Inflammatory macrophage treated with lipopolysaccharide for 4 hours (primary cell): ENCODE measurements at regions not wholly inside any gene's neighbourhood (a gene's known extent, or its start where the extent isn't known, plus 50 kb on each side); places are given as distances from the start of the nearest gene placed in this dataset.

Experiments
- DNase-seq: peaks from one replicate; pipeline ENCODE4 v3.0.0-alpha.2; 2020

DNA sequence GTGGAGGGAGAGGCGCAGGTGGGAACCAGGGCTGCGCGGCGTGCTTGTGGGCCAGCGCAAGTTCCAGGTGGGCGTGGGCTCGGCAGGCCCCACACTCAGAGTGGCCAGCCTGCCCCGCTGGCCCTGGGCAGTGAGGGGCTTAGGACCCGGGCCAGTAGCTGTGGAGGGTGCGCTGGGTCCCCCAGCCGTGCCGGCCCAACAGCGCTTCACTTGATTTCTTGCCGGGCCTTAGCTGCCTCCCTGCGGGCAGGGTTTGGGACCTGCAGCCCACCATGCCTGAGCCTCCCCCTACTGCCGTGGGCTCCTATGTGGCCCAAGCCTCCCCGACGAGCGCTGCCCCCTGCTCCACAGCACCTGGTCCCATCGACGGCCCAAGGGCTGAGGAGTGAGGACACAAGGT is 1636.9 kb upstream of the SLC39A10 start:
- DNase-seq, result no peak

DNA sequence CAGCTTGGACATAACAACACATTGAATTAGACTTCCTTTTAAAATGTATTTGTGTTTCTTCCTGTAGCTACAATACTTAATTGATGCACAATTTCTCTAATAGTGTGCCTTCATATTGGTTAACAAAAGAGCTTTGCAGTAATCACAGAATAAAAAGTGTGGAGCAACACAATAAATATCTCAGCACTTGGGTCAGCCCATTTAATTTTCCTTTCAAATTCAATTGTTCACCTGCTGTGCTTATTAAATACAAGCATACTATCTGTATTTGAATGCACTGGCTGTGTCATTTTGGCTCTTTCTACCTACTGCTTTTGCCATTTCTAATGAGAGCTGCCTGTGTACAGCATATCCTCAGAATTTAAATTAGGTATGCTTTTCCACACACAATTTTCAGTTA is 1641.3 kb upstream of the SLC39A10 start:
- DNase-seq, result no peak

DNA sequence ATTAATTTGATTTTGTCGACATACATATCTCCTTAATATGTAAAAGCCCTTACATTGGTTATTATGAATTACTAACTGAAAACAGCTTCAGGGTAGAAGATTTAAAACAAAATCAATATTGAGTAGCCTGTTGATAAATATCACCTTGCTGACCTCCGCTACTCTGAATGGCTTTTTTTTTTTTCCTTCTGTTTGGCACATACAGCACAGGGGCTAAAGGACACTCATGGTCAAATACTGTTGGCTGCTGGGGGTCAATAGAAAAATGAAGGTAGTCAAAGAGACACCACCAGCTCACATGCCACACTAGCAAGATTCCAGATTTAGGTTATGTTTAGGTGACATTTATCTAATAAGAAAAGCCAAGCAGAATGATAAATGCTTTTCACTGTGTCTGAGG is 1642.4 kb upstream of the SLC39A10 start:
- no peak for DNase-seq

DNA sequence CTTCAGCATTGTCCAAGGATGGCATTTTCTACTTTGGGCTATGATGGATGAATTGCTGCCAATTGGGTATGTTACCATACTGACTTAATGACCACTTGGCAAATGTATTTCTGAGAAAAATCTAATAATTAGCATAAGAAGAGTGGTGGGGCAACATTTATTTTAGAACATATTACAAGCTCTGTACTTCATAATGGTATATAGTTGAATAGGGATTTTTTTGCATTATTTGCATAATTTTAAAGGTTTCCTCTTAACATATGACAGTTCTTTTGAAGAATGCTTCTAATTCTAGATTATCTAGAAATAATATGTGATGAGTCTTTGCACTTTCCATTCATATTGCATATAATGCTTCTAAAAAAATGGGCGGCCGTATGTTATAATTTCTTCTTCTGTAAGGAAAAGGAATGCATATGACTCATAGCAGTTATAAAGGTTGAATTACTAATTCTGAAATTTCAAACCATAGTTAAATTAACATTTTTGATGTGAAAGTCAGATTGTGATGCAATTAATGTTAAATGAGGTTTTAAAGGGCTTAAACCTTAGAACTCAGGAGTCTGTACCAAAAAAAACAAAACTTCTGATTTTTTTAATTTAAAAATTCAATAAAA is 1652.3 kb upstream of the SLC39A10 start:
- no peak for DNase-seq

DNA sequence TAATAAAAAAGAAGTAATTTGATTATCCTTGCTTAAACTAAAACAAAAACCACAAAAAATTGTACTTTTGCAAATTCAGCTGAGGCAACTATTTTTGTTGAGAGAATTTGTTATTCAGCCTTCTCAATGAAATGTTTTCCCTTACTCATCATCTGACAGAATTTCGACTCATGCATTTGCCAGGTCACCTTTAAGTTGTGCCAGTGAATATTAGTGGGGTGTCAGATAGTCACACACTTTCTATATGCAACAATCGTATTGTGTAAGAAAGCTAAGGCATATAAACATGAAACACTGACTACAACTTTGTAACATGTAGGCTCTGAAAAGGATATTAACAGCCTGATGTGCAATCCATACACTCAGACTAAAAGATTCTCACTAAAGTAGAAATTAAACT is 1653.1 kb upstream of the SLC39A10 start:
- no peak for DNase-seq

DNA sequence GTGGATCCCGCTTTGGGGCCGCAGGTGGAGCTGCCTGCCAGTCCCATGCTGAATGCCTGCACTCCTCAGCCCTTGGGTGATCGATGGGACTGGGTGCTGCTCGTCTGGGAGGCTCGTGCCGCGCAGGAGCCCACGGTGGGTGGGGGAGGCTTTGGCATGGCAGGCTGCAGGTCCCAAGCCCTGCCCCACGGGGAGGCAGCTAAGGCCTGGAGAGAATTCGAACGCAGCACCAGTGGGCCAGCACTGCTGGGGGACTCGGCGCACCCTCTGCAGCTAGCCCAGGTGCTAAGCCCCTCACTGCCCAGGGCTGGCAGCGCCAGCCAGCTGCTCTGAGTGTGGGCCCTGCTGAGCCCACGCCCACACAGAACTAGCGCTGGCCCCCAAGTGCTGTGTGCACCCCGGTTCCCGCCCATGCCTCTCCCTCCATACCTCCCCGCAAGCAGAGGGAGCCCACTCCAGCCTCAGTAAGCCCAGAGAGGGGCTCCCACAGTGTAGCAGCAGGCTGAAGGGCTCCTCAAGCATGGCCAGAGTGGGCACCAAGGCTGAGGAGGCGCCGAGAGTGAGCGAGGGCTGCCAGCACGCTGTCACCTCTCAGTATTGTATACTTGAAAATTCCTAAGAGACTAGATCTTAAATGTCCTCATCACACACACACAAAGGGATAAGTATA is 1654.2 kb upstream of the SLC39A10 start:
- no peak for DNase-seq

DNA sequence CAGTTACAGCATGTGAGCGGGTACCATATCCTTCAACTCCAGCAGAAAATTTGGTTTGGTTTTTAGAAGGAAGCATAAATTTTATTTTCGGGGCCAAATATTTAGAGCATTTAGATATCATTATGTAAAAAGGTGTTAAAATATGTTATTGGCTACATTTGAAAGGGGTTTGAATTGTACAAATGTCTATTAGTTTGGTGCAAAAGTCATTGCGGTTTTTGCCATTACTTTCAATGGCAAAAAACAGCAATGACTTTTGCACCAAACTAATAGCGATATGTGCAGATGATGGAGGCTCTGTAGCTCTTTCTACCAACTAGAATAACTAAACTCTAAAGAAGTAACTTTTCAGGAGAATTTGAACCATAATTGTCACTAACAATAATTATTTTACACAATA is 1666.2 kb upstream of the SLC39A10 start:
- DNase-seq, result no peak

DNA sequence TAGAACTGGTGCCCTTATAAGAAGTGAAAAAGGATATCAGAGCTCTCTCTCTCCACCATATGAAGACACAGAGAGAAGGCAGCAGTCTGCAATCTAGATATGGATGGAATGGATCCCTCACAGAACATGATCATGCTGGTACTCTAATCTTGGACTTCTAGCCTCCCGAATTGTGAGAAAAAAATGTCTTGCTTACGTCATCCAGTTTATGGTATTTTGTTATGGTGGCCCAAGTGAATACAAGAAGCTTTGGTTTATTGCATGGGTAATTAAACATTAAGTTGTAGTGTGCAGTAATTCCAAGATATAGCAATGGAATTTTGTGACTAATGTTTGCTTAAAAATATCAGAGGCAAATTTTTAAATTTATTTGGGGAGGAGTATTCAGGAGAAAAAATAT is 1667.4 kb upstream of the SLC39A10 start:
- no peak for DNase-seq

DNA sequence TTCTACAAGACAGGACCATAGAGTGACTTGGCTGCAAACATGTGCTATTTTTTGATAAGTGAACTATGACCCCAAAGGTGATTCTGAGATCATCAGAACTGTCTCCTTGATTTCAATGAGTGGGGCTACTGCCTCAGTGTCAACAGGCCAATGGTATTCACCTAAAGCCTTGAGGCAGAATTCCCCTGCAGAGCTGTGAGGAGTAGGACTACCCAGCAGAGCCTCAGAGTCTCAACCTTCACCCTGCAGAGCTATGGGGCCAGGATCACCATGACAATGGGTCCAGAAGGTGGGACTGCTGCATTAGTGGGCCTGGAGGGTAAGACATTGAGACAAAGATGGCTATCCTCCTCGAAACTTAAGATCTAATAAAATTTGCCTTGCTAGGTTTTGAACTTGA is 1668.2 kb upstream of the SLC39A10 start:
- no peak for DNase-seq

DNA sequence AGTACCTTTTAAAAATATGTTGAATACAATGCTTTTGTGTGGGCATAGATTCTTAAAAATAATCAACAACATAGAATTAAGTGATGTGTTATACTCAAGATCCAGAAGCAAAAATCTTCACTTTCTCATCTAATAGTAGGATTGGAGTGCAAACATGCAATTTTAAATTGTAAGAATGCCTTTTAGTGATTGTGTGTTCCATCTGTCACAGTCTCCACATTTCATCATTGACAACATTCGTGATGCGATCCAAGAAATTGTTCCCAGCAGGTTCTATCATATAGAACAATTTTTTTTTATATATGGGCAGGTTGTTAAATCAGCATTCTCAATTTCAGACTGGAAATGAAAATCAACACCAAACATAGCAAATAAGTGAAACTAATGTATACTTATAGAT is 1671.8 kb upstream of the SLC39A10 start:
- no peak for DNase-seq

DNA sequence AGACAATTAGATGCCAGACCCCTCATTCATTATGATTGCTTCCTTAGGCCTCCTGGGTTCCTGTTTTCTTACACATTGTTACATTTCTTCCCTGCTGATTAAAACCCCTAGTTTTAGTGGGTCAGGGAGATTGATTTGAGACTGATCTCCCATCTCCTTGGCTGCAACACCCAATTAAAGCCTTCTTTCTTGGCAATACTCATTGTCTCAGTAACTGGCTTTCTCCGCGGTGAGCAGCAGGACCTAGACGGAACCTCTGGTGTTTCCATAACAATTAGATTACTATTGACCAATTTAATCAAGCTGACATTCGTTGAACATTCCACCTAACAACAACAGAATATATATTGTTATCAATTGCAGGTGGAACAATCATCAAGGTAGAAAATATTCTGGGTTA is 1676.4 kb upstream of the SLC39A10 start:
- DNase-seq, result no peak

DNA sequence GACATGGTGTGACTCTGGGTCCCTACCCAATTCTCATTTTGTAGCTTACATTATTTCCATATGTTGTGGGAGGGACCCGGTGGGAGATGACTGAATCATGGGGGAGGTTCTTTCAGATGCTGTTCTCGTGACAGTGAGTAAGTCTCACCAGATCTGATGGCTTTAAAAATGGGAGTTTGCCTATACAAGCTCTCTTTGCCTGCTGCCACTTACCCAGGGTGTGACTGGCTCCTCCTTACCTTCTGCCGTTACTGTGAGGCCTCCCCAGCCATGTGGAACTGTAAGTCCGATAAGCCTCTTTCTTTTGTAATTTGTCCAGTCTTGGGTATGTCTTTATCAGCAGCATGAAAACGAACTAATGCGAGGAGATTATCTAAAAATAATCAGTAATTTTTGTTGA is 1683.2 kb upstream of the SLC39A10 start:
- DNase-seq, result no peak

DNA sequence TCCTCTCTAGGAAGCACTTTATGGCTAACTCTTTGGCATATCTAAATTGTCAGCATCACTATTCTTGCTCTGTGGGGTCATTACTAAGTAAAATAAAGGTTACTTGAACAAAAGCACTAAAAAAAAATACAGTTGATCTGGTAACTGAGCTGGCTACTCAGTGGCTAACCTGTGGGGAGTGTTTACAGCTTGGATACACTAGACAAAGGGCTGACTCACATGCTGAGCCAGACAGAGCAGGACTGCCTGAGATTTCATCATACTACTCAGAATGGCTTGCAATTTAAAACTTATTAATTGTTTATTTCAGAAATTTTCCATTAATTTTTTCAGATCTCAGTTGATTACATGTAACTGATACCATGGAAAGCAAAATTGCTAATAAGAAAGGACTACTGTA is 1690.4 kb upstream of the SLC39A10 start:
- DNase-seq, result no peak

DNA sequence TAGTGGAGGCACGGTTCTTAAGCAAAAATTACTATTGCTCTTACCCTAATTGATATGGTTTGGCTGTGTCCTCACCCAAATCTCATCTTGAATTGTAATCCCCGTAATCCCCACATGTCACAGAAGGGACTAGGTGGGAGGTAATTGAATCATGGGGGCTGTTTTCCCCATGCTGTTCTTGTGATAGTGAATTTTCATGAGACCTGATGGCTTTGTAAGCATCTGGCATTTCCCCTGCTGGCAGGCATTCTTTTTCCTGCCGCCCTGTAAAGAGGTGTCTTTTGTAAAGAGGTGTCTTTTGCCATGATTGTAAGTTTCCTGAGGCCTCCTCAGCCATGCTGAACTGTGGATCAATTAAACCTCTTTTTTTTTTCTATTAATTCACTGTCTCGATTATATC is 1691.8 kb upstream of the SLC39A10 start:
- no peak for DNase-seq

DNA sequence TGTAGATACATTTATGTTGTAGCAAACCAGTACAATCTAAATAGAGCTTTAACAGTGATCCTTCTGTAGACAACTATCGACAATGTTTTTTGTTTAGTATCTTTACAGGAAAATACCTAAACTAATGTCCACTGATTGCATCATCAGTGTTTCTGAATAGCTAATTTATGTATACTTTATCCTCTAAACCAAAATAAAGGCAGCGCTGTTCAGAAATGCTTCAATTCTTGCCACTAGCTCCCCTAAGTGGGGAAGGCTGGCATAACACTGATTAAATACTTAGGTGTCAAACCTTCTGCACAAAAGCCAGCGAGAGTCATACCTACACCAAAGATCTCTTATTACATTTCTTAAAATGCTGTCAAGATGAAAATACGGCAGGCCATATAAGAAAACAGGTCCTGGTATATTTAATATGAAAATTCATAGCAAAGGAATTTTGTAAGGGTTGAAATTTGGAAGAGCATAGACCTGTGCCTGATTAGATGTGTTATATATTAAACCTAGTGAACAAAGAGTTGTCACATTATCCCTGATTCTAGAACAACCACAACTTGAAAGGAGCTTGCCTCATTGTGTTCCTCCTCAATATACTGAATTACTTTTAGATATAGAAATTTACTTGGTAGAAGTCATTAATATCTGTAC is 1693.4 kb upstream of the SLC39A10 start:
- DNase-seq, result no peak

DNA sequence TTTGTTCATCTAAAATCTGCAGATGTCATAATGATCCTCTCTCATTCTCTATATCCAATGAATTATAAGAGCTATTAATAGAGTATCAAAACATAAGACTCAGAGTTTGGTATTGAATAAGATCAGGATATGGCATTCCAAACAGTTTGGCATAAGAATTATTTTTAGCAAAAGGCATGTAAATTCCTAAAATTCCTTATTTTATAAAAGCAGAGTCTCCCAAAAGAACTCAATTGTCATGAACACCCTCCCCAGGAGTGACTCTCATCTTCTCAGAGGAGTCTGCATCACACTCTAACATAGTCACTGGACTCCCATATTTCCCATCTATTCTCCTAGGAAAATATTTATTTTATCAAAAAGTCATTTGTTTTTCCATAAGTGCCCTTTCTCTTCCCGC is 1710.2 kb upstream of the SLC39A10 start:
- DNase-seq, result no peak

DNA sequence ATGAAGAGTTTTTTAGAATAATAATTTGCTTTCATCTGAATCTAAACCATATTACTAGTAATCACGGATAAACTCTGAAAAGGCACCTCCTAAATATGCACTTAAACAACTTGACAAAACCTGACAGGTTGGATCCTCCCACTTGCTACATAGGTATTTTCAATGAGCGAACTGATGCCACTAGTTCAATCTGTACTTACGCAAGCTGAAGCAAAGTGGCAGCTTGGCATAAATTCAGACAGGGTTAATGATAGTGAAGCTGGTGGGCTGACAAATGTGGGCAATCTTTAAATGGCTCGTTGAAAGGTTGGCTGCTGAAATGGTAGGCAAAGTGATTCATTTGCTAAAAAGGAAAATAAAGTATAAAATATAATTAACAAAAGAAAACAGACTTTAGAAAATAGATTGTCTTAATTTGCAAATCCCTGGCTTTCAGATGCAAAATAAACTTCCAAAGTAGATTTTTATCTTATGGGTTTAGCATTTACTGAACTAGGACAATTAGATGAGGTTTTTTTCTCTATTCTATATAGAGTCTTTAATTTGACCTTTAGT is 1713.5 kb upstream of the SLC39A10 start:
- DNase-seq, result no peak

DNA sequence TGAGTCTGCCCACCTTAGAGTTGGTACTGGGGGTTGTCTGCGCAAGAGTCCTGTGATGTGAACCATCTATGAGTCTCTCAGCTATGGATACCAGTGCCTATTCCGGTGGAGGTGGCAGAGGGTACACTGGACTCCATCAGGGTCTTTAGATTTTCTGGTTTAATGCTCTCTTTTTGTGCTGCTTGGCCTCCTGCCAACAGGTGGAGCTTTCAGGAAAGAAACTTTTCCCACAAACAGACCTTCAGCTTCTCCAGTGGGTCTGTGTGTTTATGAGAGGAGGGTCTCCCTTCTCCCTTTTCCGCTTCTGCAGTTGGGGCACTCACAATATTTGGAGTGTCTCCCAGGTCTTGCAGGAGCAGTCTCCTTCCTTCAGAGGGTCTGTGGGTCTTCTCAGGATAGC is 1721.9 kb upstream of the SLC39A10 start:
- DNase-seq, result no peak

DNA sequence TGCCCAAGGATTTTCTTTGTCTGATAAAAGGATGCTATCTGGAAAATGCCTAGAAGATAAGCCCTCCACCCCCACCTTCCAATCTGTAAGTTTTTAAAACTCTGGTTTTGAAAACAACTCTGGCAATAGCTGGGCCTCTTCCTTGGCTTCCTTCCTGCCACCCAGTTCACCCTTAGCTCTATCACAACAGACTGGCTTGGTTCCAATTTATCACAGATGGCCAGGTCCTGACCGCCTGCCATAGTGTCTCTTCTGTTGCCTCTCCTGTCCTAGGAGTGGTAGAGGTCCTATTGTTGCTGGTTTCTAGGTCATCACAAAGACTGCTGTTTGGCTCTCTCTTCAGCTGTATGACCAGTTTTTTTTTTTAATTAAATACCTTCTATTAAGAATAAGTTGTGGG is 1727.9 kb upstream of the SLC39A10 start:
- no peak for DNase-seq

DNA sequence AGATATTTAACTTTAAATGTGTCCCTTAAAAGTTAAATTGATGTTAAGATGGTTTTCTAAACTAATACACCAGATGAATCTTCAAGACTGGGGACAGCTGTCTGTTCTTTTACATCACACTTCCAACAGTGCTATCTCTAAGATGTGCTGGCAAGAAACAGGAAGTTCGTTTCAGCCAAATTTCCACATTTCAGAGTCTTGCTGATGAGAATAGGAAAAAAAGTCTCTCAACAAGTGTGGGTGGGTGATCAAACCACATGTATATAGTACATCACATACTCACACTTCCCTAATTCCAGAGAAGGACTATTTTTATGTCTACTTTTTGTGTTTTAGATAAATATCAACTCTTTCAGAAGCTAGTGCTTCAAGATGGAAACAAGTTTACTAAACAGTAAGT is 1712.8 kb upstream of the TMEFF2 start:
- DNase-seq, result peak; percentile 65

DNA sequence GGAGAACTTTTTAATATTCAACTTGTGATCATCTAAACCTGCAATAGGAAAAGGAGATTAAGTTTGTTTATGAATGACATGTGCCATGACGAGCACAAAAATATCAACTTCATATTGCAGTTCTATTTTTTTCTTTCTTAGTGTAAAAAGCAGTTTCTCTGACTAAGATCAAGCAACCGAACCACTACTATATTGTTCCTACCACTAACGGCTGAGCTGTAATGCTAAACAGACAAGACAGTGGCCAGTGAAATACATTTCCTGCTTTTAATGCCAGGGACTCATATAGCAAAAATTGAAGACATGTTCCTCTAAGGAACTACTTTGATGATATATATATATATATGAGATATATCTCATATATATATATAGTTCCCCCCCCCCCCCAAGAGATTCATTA is 1705.6 kb upstream of the TMEFF2 start:
- no peak for DNase-seq

DNA sequence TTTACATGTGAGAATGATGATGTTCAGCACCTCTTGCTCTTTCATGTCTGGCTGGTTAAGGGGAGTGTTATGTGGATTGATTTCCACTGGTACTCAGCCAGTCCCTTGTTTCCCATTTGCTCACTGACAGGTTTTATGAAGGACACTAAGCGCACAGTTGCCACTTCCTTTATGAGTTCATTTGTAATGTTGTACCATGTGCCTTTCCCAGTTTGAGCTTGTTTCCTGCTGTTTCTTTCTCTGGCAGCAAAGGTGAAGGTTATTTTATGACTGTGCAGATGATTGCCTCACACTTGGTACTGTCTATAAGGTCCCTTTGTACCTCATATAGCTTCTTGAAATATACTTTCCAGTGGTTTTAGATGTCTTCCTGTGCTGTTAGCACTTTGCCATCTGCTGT is 1700.5 kb upstream of the TMEFF2 start:
- DNase-seq, result no peak

DNA sequence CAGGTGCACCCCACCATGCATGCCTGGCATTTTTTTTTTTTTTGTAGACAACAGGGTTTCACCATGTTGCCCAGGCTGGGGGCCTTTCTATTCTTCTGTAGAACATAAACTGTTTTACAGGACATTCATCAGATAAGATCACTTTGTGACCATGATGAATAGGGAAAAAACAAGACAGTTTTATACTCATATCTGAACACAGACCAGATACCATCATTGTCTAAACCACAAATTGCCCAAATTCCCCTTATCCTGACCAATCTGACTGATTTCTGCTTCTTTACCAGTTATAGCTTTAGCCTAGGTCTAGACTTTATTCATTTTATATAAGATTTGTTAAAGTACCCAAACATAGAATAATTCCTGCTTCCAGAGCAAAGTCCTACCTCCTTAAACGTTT is 1699.3 kb upstream of the TMEFF2 start:
- DNase-seq, result no peak

DNA sequence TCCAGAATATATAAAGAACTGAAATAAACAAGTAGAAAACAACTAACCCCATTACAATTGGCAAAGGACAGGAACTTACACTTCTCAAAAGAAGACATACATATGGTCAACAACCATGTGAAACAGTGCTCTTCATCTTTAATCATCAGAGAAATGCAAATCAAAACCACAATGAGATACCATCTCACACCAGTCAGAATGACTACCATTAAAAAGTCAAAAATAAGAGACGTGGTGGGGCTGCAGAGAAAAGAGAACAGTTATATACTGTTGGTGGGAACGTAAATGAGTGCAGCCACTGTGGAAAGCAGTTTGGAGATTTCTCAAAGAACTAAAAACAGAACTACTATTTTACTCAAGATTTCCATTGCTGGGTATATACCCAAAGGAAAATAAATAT is 1696.3 kb upstream of the TMEFF2 start:
- DNase-seq, result no peak

DNA sequence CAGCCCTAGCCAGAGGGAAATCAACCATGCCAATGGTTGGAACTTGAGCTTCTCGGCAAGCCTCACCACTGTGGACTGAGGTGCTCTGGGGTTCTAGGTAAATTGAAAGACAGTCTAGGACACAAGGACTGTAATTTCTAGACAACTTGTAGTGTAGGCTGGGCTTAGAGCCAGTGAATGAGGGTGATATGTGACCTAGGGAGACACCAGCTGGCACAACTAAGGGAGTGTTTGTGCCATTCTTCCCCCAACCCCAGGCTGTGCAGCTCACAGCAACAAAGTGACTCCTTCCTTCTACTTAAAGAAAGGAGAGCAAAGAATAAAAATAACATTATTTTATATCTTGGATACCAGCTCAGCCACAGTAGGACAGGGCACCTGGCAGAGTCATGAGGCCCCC is 1690.7 kb upstream of the TMEFF2 start:
- no peak for DNase-seq
